ENCODE measurements at regions not wholly inside any gene's neighbourhood (a gene's known extent, or its start where the extent isn't known, plus 50 kb on each side); places are given as distances from the start of the nearest gene placed in this dataset.

DNA sequence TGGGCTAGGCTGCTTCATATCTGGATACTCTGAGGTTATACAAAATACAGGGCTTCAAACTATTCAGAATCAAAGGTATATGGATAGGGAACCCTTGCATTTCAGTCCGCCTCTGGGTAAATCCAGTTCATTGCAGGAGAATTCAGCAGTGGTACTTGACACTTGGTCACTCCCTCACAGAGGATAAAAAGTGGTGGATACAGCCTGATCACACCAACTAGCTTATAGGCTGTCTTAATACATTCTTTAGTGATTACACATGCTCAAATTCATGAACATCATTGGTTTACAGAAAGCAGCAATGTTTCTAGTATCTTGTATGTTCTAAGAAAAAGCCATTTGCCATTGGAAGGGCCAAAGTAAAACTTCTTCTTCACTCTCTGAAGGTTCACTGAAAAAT, 104.8 kb upstream of the PDE5A start:
- Histone ChIP-seq H4K8ac (ENCODE audit: low read depth, low read length) (no peak overlapping the region), H2BK5ac (ENCODE audit: low read length) (no peak overlapping the region), H3K27ac (replicated peaks; ENCODE audit: low read length) (no peak overlapping the region), H2AK5ac (ENCODE audit: low read depth, low read length) (no peak overlapping the region), H3K79me1 (ENCODE audit: low read depth, low read length) (no peaks in the 10 kb centered on the region), H4K91ac (ENCODE audit: low read depth, low read length, poor library complexity) (no peak overlapping the region), H3K23ac (ENCODE audit: low read depth, low read length, poor library complexity) (no peak overlapping the region), H3K4me3 (ENCODE audit: low read length in 2 of 2) (no peak overlapping the region), H3K9ac (ENCODE audit: low read depth, low read length, poor library complexity) (no peak overlapping the region), H3K4me1 (ENCODE audit: control insufficient read depth in 2 of 2, insufficient read depth in 1 of 2, low read depth in 1 of 2, low read length in 2 of 2) (no peaks in the 10 kb centered on the region), H2AFZ (ENCODE audit: low read length) (no peak overlapping the region), H3K4ac (ENCODE audit: low read length) (no peak overlapping the region), H3K27me3 (ENCODE audit: control insufficient read depth in 3 of 3, insufficient read depth in 3 of 3, low read depth in 1 of 3, low read length in 3 of 3) (no peaks in the 10 kb centered on the region), H2BK120ac (ENCODE audit: low read depth, low read length) (no peak overlapping the region), H3K18ac (ENCODE audit: low read length) (no peak overlapping the region), H3K36me3 (replicated peaks in 1 of 2; ENCODE audit: control insufficient read depth in 2 of 2, insufficient read depth in 2 of 2, low read length in 2 of 2) (no peaks in the 10 kb centered on the region), H3K4me2 (ENCODE audit: insufficient read depth, low read length, poor library complexity, severe bottlenecking) (no peak overlapping the region), H3K14ac (ENCODE audit: low read length) (no peak overlapping the region), H2BK15ac (ENCODE audit: low read length) (no peak overlapping the region), H3K9me3 (replicated peaks in 1 of 2; ENCODE audit: control insufficient read depth in 2 of 2, insufficient read depth in 1 of 2, low read depth in 1 of 2, low read length in 2 of 2) (no peaks in the 10 kb centered on the region), H2BK12ac (ENCODE audit: low read length) (no peak overlapping the region)
- no peak for DNase-seq (ENCODE audit: low spot score)
- WGBS, 2 donors (ENCODE audit: extremely low coverage in 2 of 2, insufficient read length in 2 of 2, insufficient replicate concordance in 1 of 2), result no CpG with 5 or more reads among the region's 1 CpG

- H2AFZ ChIP-seq (ENCODE audit: low read length), result no peak overlapping the region
- H2BK5ac ChIP-seq (ENCODE audit: low read length), result no peak overlapping the region
- no peaks in the 10 kb centered on the region for H3K36me3 ChIP-seq (replicated peaks in 1 of 2; ENCODE audit: control insufficient read depth in 2 of 2, insufficient read depth in 2 of 2, low read length in 2 of 2)
- H3K27ac ChIP-seq (replicated peaks; ENCODE audit: low read length), result no peak overlapping the region
- H3K4me3 ChIP-seq (ENCODE audit: low read length in 2 of 2), result no peak overlapping the region
- no peak overlapping the region for H3K4ac ChIP-seq (ENCODE audit: low read length)
- H2BK12ac ChIP-seq (ENCODE audit: low read length), result no peak overlapping the region
- H3K14ac ChIP-seq (ENCODE audit: low read length), result no peak overlapping the region
- no peak overlapping the region for H4K8ac ChIP-seq (ENCODE audit: low read depth, low read length)
- no peak overlapping the region for H2AK5ac ChIP-seq (ENCODE audit: low read depth, low read length)
- no CpG with 5 or more reads among the region's 5 CpGs for WGBS, 2 donors (ENCODE audit: extremely low coverage in 2 of 2, insufficient read length in 2 of 2, insufficient replicate concordance in 1 of 2)
- H2BK120ac ChIP-seq (ENCODE audit: low read depth, low read length), result no peak overlapping the region
- no peak overlapping the region for H3K4me2 ChIP-seq (ENCODE audit: insufficient read depth, low read length, poor library complexity, severe bottlenecking)
- no peak overlapping the region for H4K91ac ChIP-seq (ENCODE audit: low read depth, low read length, poor library complexity)
- no peaks in the 10 kb centered on the region for H3K79me1 ChIP-seq (ENCODE audit: low read depth, low read length)
- no peaks in the 10 kb centered on the region for H3K4me1 ChIP-seq (ENCODE audit: control insufficient read depth in 2 of 2, insufficient read depth in 1 of 2, low read depth in 1 of 2, low read length in 2 of 2)
- H3K18ac ChIP-seq (ENCODE audit: low read length), result no peak overlapping the region
- H3K27me3 ChIP-seq (ENCODE audit: control insufficient read depth in 3 of 3, insufficient read depth in 3 of 3, low read depth in 1 of 3, low read length in 3 of 3), result no peaks in the 10 kb centered on the region
- H3K9ac ChIP-seq (ENCODE audit: low read depth, low read length, poor library complexity), result no peak overlapping the region
- DNase-seq (ENCODE audit: low spot score), result no peak
- no peaks in the 10 kb centered on the region for H3K9me3 ChIP-seq (replicated peaks in 1 of 2; ENCODE audit: control insufficient read depth in 2 of 2, insufficient read depth in 1 of 2, low read depth in 1 of 2, low read length in 2 of 2)
- H3K23ac ChIP-seq (ENCODE audit: low read depth, low read length, poor library complexity), result no peak overlapping the region
- H2BK15ac ChIP-seq (ENCODE audit: low read length), result no peak overlapping the region
Observed at GRCh38 chr4:119731778-119732177, 103.2 kb upstream of the PDE5A start.

DNA sequence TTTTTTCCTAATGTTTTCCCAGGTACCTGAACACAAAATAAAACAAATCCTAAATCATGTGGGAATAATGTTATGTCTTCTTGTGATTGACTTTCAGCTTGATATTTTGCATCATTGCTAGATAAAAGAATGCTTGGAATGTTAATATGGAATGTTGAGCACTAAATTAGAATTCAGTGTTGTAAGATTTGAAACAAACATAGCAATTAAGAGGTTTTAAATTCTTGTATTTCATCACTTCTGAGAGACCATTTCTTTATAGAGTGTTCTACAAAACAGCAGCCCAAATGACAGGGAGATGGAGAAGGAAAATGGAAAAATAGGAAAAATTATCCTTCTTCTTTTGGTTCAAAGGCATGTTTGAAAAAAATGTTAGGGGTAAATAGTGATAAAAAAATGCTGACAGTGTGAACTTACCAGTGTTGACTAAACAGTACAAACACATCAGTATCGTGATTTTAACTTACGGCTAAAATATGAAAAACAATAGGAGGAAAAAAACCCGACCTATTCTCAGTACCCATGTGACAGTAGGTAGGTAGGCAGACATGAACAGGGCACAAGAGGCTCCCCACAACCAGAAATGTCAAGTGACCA, 102.6 kb upstream of the PDE5A start:
- Histone ChIP-seq H3K23ac (ENCODE audit: low read depth, low read length, poor library complexity) (no peak overlapping the region), H3K18ac (ENCODE audit: low read length) (no peak overlapping the region), H2AFZ (ENCODE audit: low read length) (no peak overlapping the region), H3K14ac (ENCODE audit: low read length) (no peak overlapping the region), H3K36me3 (replicated peaks in 1 of 2; ENCODE audit: control insufficient read depth in 2 of 2, insufficient read depth in 2 of 2, low read length in 2 of 2) (no peaks in the 10 kb centered on the region), H2BK120ac (ENCODE audit: low read depth, low read length) (no peak overlapping the region), H3K79me1 (ENCODE audit: low read depth, low read length) (no peaks in the 10 kb centered on the region), H3K4ac (ENCODE audit: low read length) (no peak overlapping the region), H3K27ac (replicated peaks; ENCODE audit: low read length) (no peak overlapping the region), H3K4me2 (ENCODE audit: insufficient read depth, low read length, poor library complexity, severe bottlenecking) (no peak overlapping the region), H3K4me3 (ENCODE audit: low read length in 2 of 2) (no peak overlapping the region), H3K9me3 (replicated peaks in 1 of 2; ENCODE audit: control insufficient read depth in 2 of 2, insufficient read depth in 1 of 2, low read depth in 1 of 2, low read length in 2 of 2) (no peaks in the 10 kb centered on the region), H2AK5ac (ENCODE audit: low read depth, low read length) (no peak overlapping the region), H3K27me3 (ENCODE audit: control insufficient read depth in 3 of 3, insufficient read depth in 3 of 3, low read depth in 1 of 3, low read length in 3 of 3) (no peaks in the 10 kb centered on the region), H3K4me1 (ENCODE audit: control insufficient read depth in 2 of 2, insufficient read depth in 1 of 2, low read depth in 1 of 2, low read length in 2 of 2) (no peaks in the 10 kb centered on the region), H4K91ac (ENCODE audit: low read depth, low read length, poor library complexity) (no peak overlapping the region), H2BK5ac (ENCODE audit: low read length) (no peak overlapping the region), H4K8ac (ENCODE audit: low read depth, low read length) (no peak overlapping the region), H2BK12ac (ENCODE audit: low read length) (no peak overlapping the region), H2BK15ac (ENCODE audit: low read length) (no peak overlapping the region), H3K9ac (ENCODE audit: low read depth, low read length, poor library complexity) (no peak overlapping the region)
- WGBS, 2 donors (ENCODE audit: extremely low coverage in 2 of 2, insufficient read length in 2 of 2, insufficient replicate concordance in 1 of 2), result no CpG with 5 or more reads among the region's 3 CpGs
- DNase-seq (ENCODE audit: low spot score), result no peak

DNA sequence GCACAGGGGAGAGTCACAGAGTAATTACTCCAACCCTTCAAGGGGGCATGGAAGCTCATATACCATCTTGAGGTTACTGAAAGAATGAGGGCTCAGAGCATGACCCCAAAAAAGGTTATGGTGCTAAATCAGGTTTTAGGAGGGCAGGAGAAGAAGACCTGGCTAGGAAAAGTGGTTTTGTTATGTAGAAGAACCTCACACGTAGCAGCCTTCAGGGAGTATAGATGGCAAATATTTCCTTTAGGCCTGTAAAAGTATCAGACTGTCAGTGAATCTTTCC, 102.0 kb upstream of the PDE5A start:
- no peak overlapping the region for H2BK5ac ChIP-seq (ENCODE audit: low read length)
- WGBS, 2 donors (ENCODE audit: extremely low coverage in 2 of 2, insufficient read length in 2 of 2, insufficient replicate concordance in 1 of 2), result no CpG with 5 or more reads among the region's 1 CpG
- no peak overlapping the region for H4K8ac ChIP-seq (ENCODE audit: low read depth, low read length)
- no peaks in the 10 kb centered on the region for H3K79me1 ChIP-seq (ENCODE audit: low read depth, low read length)
- H2BK120ac ChIP-seq (ENCODE audit: low read depth, low read length), result no peak overlapping the region
- no peaks in the 10 kb centered on the region for H3K4me1 ChIP-seq (ENCODE audit: control insufficient read depth in 2 of 2, insufficient read depth in 1 of 2, low read depth in 1 of 2, low read length in 2 of 2)
- no peak overlapping the region for H3K23ac ChIP-seq (ENCODE audit: low read depth, low read length, poor library complexity)
- no peaks in the 10 kb centered on the region for H3K36me3 ChIP-seq (replicated peaks in 1 of 2; ENCODE audit: control insufficient read depth in 2 of 2, insufficient read depth in 2 of 2, low read length in 2 of 2)
- no peak overlapping the region for H2AK5ac ChIP-seq (ENCODE audit: low read depth, low read length)
- no peaks in the 10 kb centered on the region for H3K27me3 ChIP-seq (ENCODE audit: control insufficient read depth in 3 of 3, insufficient read depth in 3 of 3, low read depth in 1 of 3, low read length in 3 of 3)
- no peak overlapping the region for H3K4ac ChIP-seq (ENCODE audit: low read length)
- DNase-seq (ENCODE audit: low spot score), result no peak
- H2BK15ac ChIP-seq (ENCODE audit: low read length), result no peak overlapping the region
- H3K18ac ChIP-seq (ENCODE audit: low read length), result no peak overlapping the region
- H2AFZ ChIP-seq (ENCODE audit: low read length), result no peak overlapping the region
- no peak overlapping the region for H2BK12ac ChIP-seq (ENCODE audit: low read length)
- no peak overlapping the region for H3K4me3 ChIP-seq (ENCODE audit: low read length in 2 of 2)
- H4K91ac ChIP-seq (ENCODE audit: low read depth, low read length, poor library complexity), result no peak overlapping the region
- no peak overlapping the region for H3K14ac ChIP-seq (ENCODE audit: low read length)
- H3K4me2 ChIP-seq (ENCODE audit: insufficient read depth, low read length, poor library complexity, severe bottlenecking), result no peak overlapping the region
- H3K9me3 ChIP-seq (replicated peaks in 1 of 2; ENCODE audit: control insufficient read depth in 2 of 2, insufficient read depth in 1 of 2, low read depth in 1 of 2, low read length in 2 of 2), result no peaks in the 10 kb centered on the region
- H3K9ac ChIP-seq (ENCODE audit: low read depth, low read length, poor library complexity), result no peak overlapping the region
- H3K27ac ChIP-seq (replicated peaks; ENCODE audit: low read length), result no peak overlapping the region
